ENCODE measurements at regions not wholly inside any gene's neighbourhood (a gene's known extent, or its start where the extent isn't known, plus 50 kb on each side); places are given as distances from the start of the nearest gene placed in this dataset.

GRCh38 chr15:79538527-79538926, 106.4 kb downstream of the MINAR1 start:
- H3K27ac ChIP-seq (ENCODE audit: low read length), result no peak overlapping the region
- H3K4me1 ChIP-seq (ENCODE audit: control insufficient read depth, insufficient read depth, low read length), result no peaks in the 10 kb centered on the region
- H3K4me3 ChIP-seq (ENCODE audit: low read length in 2 of 2), result no peak overlapping the region
- no peak overlapping the region for H3K9ac ChIP-seq (ENCODE audit: low read length in 2 of 2)
- no peaks in the 10 kb centered on the region for H3K27me3 ChIP-seq (ENCODE audit: control insufficient read depth in 1 of 2, insufficient read depth in 2 of 2, low read length in 2 of 2)
- no peaks in the 10 kb centered on the region for H3K36me3 ChIP-seq (ENCODE audit: control insufficient read depth in 2 of 2, insufficient read depth in 2 of 2, low read length in 2 of 2)
- no peaks in the 10 kb centered on the region for H3K9me3 ChIP-seq (ENCODE audit: control insufficient read depth in 2 of 2, low read length in 2 of 2)

GRCh38 chr15:79539401-79539800, 107.3 kb downstream of the MINAR1 start:
- Histone ChIP-seq H3K27me3 (ENCODE audit: control insufficient read depth in 1 of 2, insufficient read depth in 2 of 2, low read length in 2 of 2) (no peaks in the 10 kb centered on the region), H3K9ac (ENCODE audit: low read length in 2 of 2) (no peak overlapping the region), H3K4me1 (ENCODE audit: control insufficient read depth, insufficient read depth, low read length) (no peaks in the 10 kb centered on the region), H3K4me3 (ENCODE audit: low read length in 2 of 2) (no peak overlapping the region), H3K9me3 (ENCODE audit: control insufficient read depth in 2 of 2, low read length in 2 of 2) (no peaks in the 10 kb centered on the region), H3K36me3 (ENCODE audit: control insufficient read depth in 2 of 2, insufficient read depth in 2 of 2, low read length in 2 of 2) (no peaks in the 10 kb centered on the region), H3K27ac (ENCODE audit: low read length) (no peak overlapping the region)

GRCh38 chr15:79540551-79540950, 108.4 kb downstream of the MINAR1 start:
- no peak overlapping the region for H3K4me3 ChIP-seq (ENCODE audit: low read length in 2 of 2)
- no peaks in the 10 kb centered on the region for H3K27me3 ChIP-seq (ENCODE audit: control insufficient read depth in 1 of 2, insufficient read depth in 2 of 2, low read length in 2 of 2)
- no peaks in the 10 kb centered on the region for H3K4me1 ChIP-seq (ENCODE audit: control insufficient read depth, insufficient read depth, low read length)
- no peaks in the 10 kb centered on the region for H3K9me3 ChIP-seq (ENCODE audit: control insufficient read depth in 2 of 2, low read length in 2 of 2)
- no peaks in the 10 kb centered on the region for H3K36me3 ChIP-seq (ENCODE audit: control insufficient read depth in 2 of 2, insufficient read depth in 2 of 2, low read length in 2 of 2)
- no peak overlapping the region for H3K9ac ChIP-seq (ENCODE audit: low read length in 2 of 2)
- no peak overlapping the region for H3K27ac ChIP-seq (ENCODE audit: low read length)

GRCh38 chr15:79541196-79541595, 109.1 kb downstream of the MINAR1 start:
- no peak overlapping the region for H3K27ac ChIP-seq (ENCODE audit: low read length)
- no peaks in the 10 kb centered on the region for H3K27me3 ChIP-seq (ENCODE audit: control insufficient read depth in 1 of 2, insufficient read depth in 2 of 2, low read length in 2 of 2)
- no peak overlapping the region for H3K4me3 ChIP-seq (ENCODE audit: low read length in 2 of 2)
- H3K9me3 ChIP-seq (ENCODE audit: control insufficient read depth in 2 of 2, low read length in 2 of 2), result no peaks in the 10 kb centered on the region
- no peak overlapping the region for H3K9ac ChIP-seq (ENCODE audit: low read length in 2 of 2)
- no peaks in the 10 kb centered on the region for H3K4me1 ChIP-seq (ENCODE audit: control insufficient read depth, insufficient read depth, low read length)
- H3K36me3 ChIP-seq (ENCODE audit: control insufficient read depth in 2 of 2, insufficient read depth in 2 of 2, low read length in 2 of 2), result no peaks in the 10 kb centered on the region

GRCh38 chr15:79543097-79543496, 111.0 kb downstream of the MINAR1 start:
- Histone ChIP-seq H3K9ac (ENCODE audit: low read length in 2 of 2) (no peak overlapping the region), H3K9me3 (ENCODE audit: control insufficient read depth in 2 of 2, low read length in 2 of 2) (no peaks in the 10 kb centered on the region), H3K27me3 (ENCODE audit: control insufficient read depth in 1 of 2, insufficient read depth in 2 of 2, low read length in 2 of 2) (no peaks in the 10 kb centered on the region), H3K27ac (ENCODE audit: low read length) (no peak overlapping the region), H3K36me3 (ENCODE audit: control insufficient read depth in 2 of 2, insufficient read depth in 2 of 2, low read length in 2 of 2) (no peaks in the 10 kb centered on the region), H3K4me3 (ENCODE audit: low read length in 2 of 2) (no peak overlapping the region), H3K4me1 (ENCODE audit: control insufficient read depth, insufficient read depth, low read length) (no peaks in the 10 kb centered on the region)

GRCh38 chr15:79549196-79549595, 117.1 kb downstream of the MINAR1 start:
- Histone ChIP-seq H3K27me3 (ENCODE audit: control insufficient read depth in 1 of 2, insufficient read depth in 2 of 2, low read length in 2 of 2) (peaks cover 0 to 3% of the 10 kb centered on the region in 2 donors), H3K36me3 (ENCODE audit: control insufficient read depth in 2 of 2, insufficient read depth in 2 of 2, low read length in 2 of 2) (no peaks in the 10 kb centered on the region), H3K4me3 (ENCODE audit: low read length in 2 of 2) (no peak overlapping the region), H3K9ac (ENCODE audit: low read length in 2 of 2) (no peak overlapping the region), H3K9me3 (ENCODE audit: control insufficient read depth in 2 of 2, low read length in 2 of 2) (no peaks in the 10 kb centered on the region), H3K4me1 (ENCODE audit: control insufficient read depth, insufficient read depth, low read length) (no peaks in the 10 kb centered on the region), H3K27ac (ENCODE audit: low read length) (no peak overlapping the region)

GRCh38 chr15:79560384-79560783, 128.2 kb downstream of the MINAR1 start:
- Histone ChIP-seq H3K4me1 (ENCODE audit: control insufficient read depth, insufficient read depth, low read length) (no peaks in the 10 kb centered on the region), H3K27ac (ENCODE audit: low read length) (no peak overlapping the region)

GRCh38 chr15:79561982-79562381, 129.8 kb downstream of the MINAR1 start:
- Histone ChIP-seq H3K27me3 (ENCODE audit: control insufficient read depth in 1 of 2, insufficient read depth in 2 of 2, low read length in 2 of 2) (peaks cover 0 to 3% of the 10 kb centered on the region in 2 donors), H3K4me1 (ENCODE audit: control insufficient read depth, insufficient read depth, low read length) (no peaks in the 10 kb centered on the region), H3K9ac (ENCODE audit: low read length in 2 of 2) (no peak overlapping the region), H3K4me3 (ENCODE audit: low read length in 2 of 2) (no peak overlapping the region), H3K27ac (ENCODE audit: low read length) (no peak overlapping the region), H3K36me3 (ENCODE audit: control insufficient read depth in 2 of 2, insufficient read depth in 2 of 2, low read length in 2 of 2) (no peaks in the 10 kb centered on the region), H3K9me3 (ENCODE audit: control insufficient read depth in 2 of 2, low read length in 2 of 2) (peaks cover 0 to 3% of the 10 kb centered on the region in 2 donors)

More at GRCh38 chr15:79560384-79560783, 128.2 kb downstream of the MINAR1 start:
- Histone ChIP-seq H3K4me3 (ENCODE audit: low read length in 2 of 2) (no peak overlapping the region), H3K9ac (ENCODE audit: low read length in 2 of 2) (no peak overlapping the region), H3K27me3 (ENCODE audit: control insufficient read depth in 1 of 2, insufficient read depth in 2 of 2, low read length in 2 of 2) (peaks cover 0 to 3% of the 10 kb centered on the region in 2 donors), H3K9me3 (ENCODE audit: control insufficient read depth in 2 of 2, low read length in 2 of 2) (peaks cover 0 to 3% of the 10 kb centered on the region in 2 donors), H3K36me3 (ENCODE audit: control insufficient read depth in 2 of 2, insufficient read depth in 2 of 2, low read length in 2 of 2) (no peaks in the 10 kb centered on the region)

GRCh38 chr15:79562403-79562815, 130.3 kb downstream of the MINAR1 start:
- H3K27ac ChIP-seq (ENCODE audit: low read length), result no peak overlapping the region
- H3K9ac ChIP-seq (ENCODE audit: low read length in 2 of 2), result no peak overlapping the region
- no peaks in the 10 kb centered on the region for H3K36me3 ChIP-seq (ENCODE audit: control insufficient read depth in 2 of 2, insufficient read depth in 2 of 2, low read length in 2 of 2)
- H3K4me1 ChIP-seq (ENCODE audit: control insufficient read depth, insufficient read depth, low read length), result no peaks in the 10 kb centered on the region
- H3K27me3 ChIP-seq (ENCODE audit: control insufficient read depth in 1 of 2, insufficient read depth in 2 of 2, low read length in 2 of 2), result peaks cover 0 to 3% of the 10 kb centered on the region in 2 donors
- peaks cover 0 to 3% of the 10 kb centered on the region in 2 donors for H3K9me3 ChIP-seq (ENCODE audit: control insufficient read depth in 2 of 2, low read length in 2 of 2)
- H3K4me3 ChIP-seq (ENCODE audit: low read length in 2 of 2), result no peak overlapping the region

- H3K9me3 ChIP-seq (ENCODE audit: control insufficient read depth in 2 of 2, low read length in 2 of 2), result peaks cover 0 to 6% of the 10 kb centered on the region in 2 donors
- no peak overlapping the region for H3K27ac ChIP-seq (ENCODE audit: low read length)
- no peaks in the 10 kb centered on the region for H3K36me3 ChIP-seq (ENCODE audit: control insufficient read depth in 2 of 2, insufficient read depth in 2 of 2, low read length in 2 of 2)
- H3K4me3 ChIP-seq (ENCODE audit: low read length in 2 of 2), result no peak overlapping the region
- peaks cover 0 to 3% of the 10 kb centered on the region in 2 donors for H3K27me3 ChIP-seq (ENCODE audit: control insufficient read depth in 1 of 2, insufficient read depth in 2 of 2, low read length in 2 of 2)
- H3K9ac ChIP-seq (ENCODE audit: low read length in 2 of 2), result no peak overlapping the region
- H3K4me1 ChIP-seq (ENCODE audit: control insufficient read depth, insufficient read depth, low read length), result no peaks in the 10 kb centered on the region
These were observed 130.8 kb downstream of the MINAR1 start for GRCh38 chr15:79562899-79563298.

- Histone ChIP-seq H3K4me1 (ENCODE audit: control insufficient read depth, insufficient read depth, low read length) (no peaks in the 10 kb centered on the region), H3K9me3 (ENCODE audit: control insufficient read depth in 2 of 2, low read length in 2 of 2) (peaks cover 0 to 8% of the 10 kb centered on the region in 2 donors), H3K27me3 (ENCODE audit: control insufficient read depth in 1 of 2, insufficient read depth in 2 of 2, low read length in 2 of 2) (no peaks in the 10 kb centered on the region), H3K4me3 (ENCODE audit: low read length in 2 of 2) (no peak overlapping the region), H3K27ac (ENCODE audit: low read length) (no peak overlapping the region), H3K36me3 (ENCODE audit: control insufficient read depth in 2 of 2, insufficient read depth in 2 of 2, low read length in 2 of 2) (no peaks in the 10 kb centered on the region), H3K9ac (ENCODE audit: low read length in 2 of 2) (no peak overlapping the region)
These were observed 137.9 kb downstream of the MINAR1 start for GRCh38 chr15:79570004-79570403.
